C4-2B (cell line): ENCODE measurements at regions not wholly inside any gene's neighbourhood (a gene's known extent, or its start where the extent isn't known, plus 50 kb on each side); places are given as distances from the start of the nearest gene placed in this dataset.

Experiments
- CTCF ChIP-seq: fragments of 450-650 bp; conservative IDR thresholded peaks from 2 replicates; pipeline ENCODE4 v1.5.1; 2017; ENCODE audit warnings: mild to moderate bottlenecking
- ZFX ChIP-seq: fragments of 450-650 bp; IDR thresholded peaks from 2 replicates; pipeline ENCODE4 v1.6.1; 2017

GRCh38 chr3:7813365-7813764, 688.3 kb upstream of the LMCD1 start:
- TF ChIP-seq CTCF, result no peak
- no peak for TF ChIP-seq ZFX
